Activated B cell treated with CpG ODN at 0.5 μM for 24 hours (primary cell): ENCODE measurements at regions not wholly inside any gene's neighbourhood (a gene's known extent, or its start where the extent isn't known, plus 50 kb on each side); places are given as distances from the start of the nearest gene placed in this dataset.

Source experiments
- ATAC-seq: fragments of 200-7000 bp; cut with Tn5 transposase; one replicate; pipeline ENCODE4 v1.10.0; 2021; ENCODE audit warnings: low read depth, mild to moderate bottlenecking, moderate library complexity
- CTCF ChIA-PET: fragments of 350-600 bp; sonication (Branson Sonifier 250); formaldehyde crosslinking; loops from one replicate; lab custom pipeline; 2021; ENCODE audit warnings: antibody characterized with exemption; lab: Charles Lee
- POLR2A ChIA-PET: fragments of 350-600 bp; sonication (Branson Sonifier 250); formaldehyde crosslinking; loops from one replicate; lab custom pipeline; 2021; ENCODE audit warnings: antibody characterized with exemption; lab: Charles Lee
- DNase-seq: peaks from one replicate; pipeline ENCODE4 v3.0.0; 2022
- H3K27ac Mint-ChIP-seq: one replicate; pipeline ENCODE4 v1.8.0; 2020; ENCODE audit warnings: mixed read lengths
- H3K27me3 Mint-ChIP-seq: one replicate; pipeline ENCODE4 v1.8.0; 2021; ENCODE audit warnings: mixed read lengths
- H3K36me3 Mint-ChIP-seq: one replicate; pipeline ENCODE4 v1.8.0; 2021; ENCODE audit warnings: low read depth, mixed read lengths
- H3K4me1 Mint-ChIP-seq: one replicate; pipeline ENCODE4 v1.8.0; 2021; ENCODE audit warnings: mixed read lengths
- H3K4me3 Mint-ChIP-seq: one replicate; pipeline ENCODE4 v1.8.0; 2020; ENCODE audit warnings: mild to moderate bottlenecking, mixed read lengths
- H3K9me3 Mint-ChIP-seq: one replicate; pipeline ENCODE4 v1.8.0; 2020; ENCODE audit warnings: mixed read lengths
- CTCF ChIP-seq: fragments of 200-600 bp; IDR thresholded peaks from one replicate; pipeline ENCODE4 v1.8.0; 2022; ENCODE audit warnings: antibody characterized with exemption, mild to moderate bottlenecking
- intact Hi-C: fragments of 100-400 bp; cut with micrococcal nuclease; formaldehyde crosslinking; loops from one replicate; pipeline ENCODE4 v1.15.1; 2024

GRCh38 chr1:94707321-94708298, 112.5 kb upstream of the SLC44A3 start:
- no peak for ATAC-seq
- intact Hi-C loops = no loop called here
- Mint-ChIP-seq H3K27ac (no peak overlapping the region), H3K36me3 (no peaks in the 10 kb centered on the region), H3K27me3 (peaks cover 4% of the 10 kb centered on the region), H3K4me1 (no peaks in the 10 kb centered on the region), H3K9me3 (no peaks in the 10 kb centered on the region), H3K4me3 (no peak overlapping the region)
- TF ChIP-seq CTCF = no peak
- ChIA-PET CTCF (no interaction called here), POLR2A (no interaction called here)
- no peak for DNase-seq

GRCh38 chr1:94702442-94702815, 117.7 kb upstream of the SLC44A3 start:
- Mint-ChIP-seq H3K9me3 (no peaks in the 10 kb centered on the region), H3K4me1 (no peaks in the 10 kb centered on the region)
- TF ChIP-seq CTCF = no peak

GRCh38 chr1:94701796-94702441, 118.2 kb upstream of the SLC44A3 start:
- intact Hi-C loops = no loop called here
- ATAC-seq (no peak), DNase-seq (no peak)
- POLR2A ChIA-PET = no interaction called here
- Mint-ChIP-seq H3K27ac (no peak overlapping the region), H3K9me3 (no peaks in the 10 kb centered on the region), H3K36me3 (no peaks in the 10 kb centered on the region), H3K4me1 (no peaks in the 10 kb centered on the region), H3K4me3 (no peak overlapping the region), H3K27me3 (no peaks in the 10 kb centered on the region)
- TF ChIP-seq CTCF = no peak
- CTCF ChIA-PET = no interaction called here

More at GRCh38 chr1:94702442-94702815, 117.7 kb upstream of the SLC44A3 start:
- POLR2A ChIA-PET = no interaction called here
- DNase-seq (no peak), ATAC-seq (no peak)
- CTCF ChIA-PET = no interaction called here
- Mint-ChIP-seq H3K36me3 (no peaks in the 10 kb centered on the region), H3K27ac (no peak overlapping the region), H3K27me3 (peaks cover 2% of the 10 kb centered on the region), H3K4me3 (no peak overlapping the region)
- intact Hi-C loops = no loop called here

GRCh38 chr1:94698759-94699502, 121.2 kb upstream of the SLC44A3 start:
- H3K4me3 Mint-ChIP-seq = no peak overlapping the region
- intact Hi-C loops = no loop called here
- H3K4me1 Mint-ChIP-seq = no peaks in the 10 kb centered on the region
- ChIA-PET POLR2A (no interaction called here), CTCF (no interaction called here)
- H3K27ac Mint-ChIP-seq = no peak overlapping the region
- peaks cover 10% of the 10 kb centered on the region for H3K27me3 Mint-ChIP-seq
- TF ChIP-seq CTCF = no peak
- DNase-seq (no peak), ATAC-seq (no peak)
- H3K9me3 Mint-ChIP-seq = no peaks in the 10 kb centered on the region
- no peaks in the 10 kb centered on the region for H3K36me3 Mint-ChIP-seq

- H3K9me3 Mint-ChIP-seq = no peaks in the 10 kb centered on the region
- DNase-seq = no peak
- no peak overlapping the region for H3K4me3 Mint-ChIP-seq
- POLR2A ChIA-PET = no interaction called here
- intact Hi-C loops = no loop called here
- H3K27me3 Mint-ChIP-seq = peaks cover 13% of the 10 kb centered on the region
- no peaks in the 10 kb centered on the region for H3K4me1 Mint-ChIP-seq
- H3K27ac Mint-ChIP-seq = no peak overlapping the region
- no peaks in the 10 kb centered on the region for H3K36me3 Mint-ChIP-seq
- TF ChIP-seq CTCF = no peak
- CTCF ChIA-PET = no interaction called here
- ATAC-seq = no peak
Measured at GRCh38 chr1:94698356-94698755, 121.8 kb upstream of the SLC44A3 start.
